SK-N-SH treated with all-trans-retinoic acid at 6 μM for 48 hours (cell line): ENCODE measurements at regions not wholly inside any gene's neighbourhood (a gene's known extent, or its start where the extent isn't known, plus 50 kb on each side); places are given as distances from the start of the nearest gene placed in this dataset.

Source experiments
- ATAC-seq: fragments of 200-7000 bp; cut with Tn5 transposase; 3 replicates; pipeline ENCODE4 v1.9.1; 2020; ENCODE audit warnings: mild to moderate bottlenecking, moderate library complexity
- ARNTL ChIP-seq: fragments of 450-650 bp; formaldehyde crosslinking; IDR thresholded peaks from 2 replicates; pipeline ENCODE4 v1.5.0; 2020; ENCODE audit warnings: low read depth, mild to moderate bottlenecking, moderate library complexity, borderline replicate concordance
- BACH2 ChIP-seq: fragments of 250-450 bp; sonication (Bioruptor Pico); IDR thresholded peaks from 2 replicates; pipeline ENCODE4 v1.9.0; 2021; ENCODE audit warnings: mild to moderate bottlenecking, borderline replicate concordance
- CREB5 ChIP-seq: fragments of 250-450 bp; sonication (Bioruptor Pico); IDR thresholded peaks from 2 replicates; pipeline ENCODE4 v1.5.1; 2020; ENCODE audit warnings: low read depth, mild to moderate bottlenecking, moderate library complexity
- CSDC2 ChIP-seq: fragments of 250-450 bp; sonication (Bioruptor Pico); IDR thresholded peaks from 2 replicates; pipeline ENCODE4 v1.5.0; 2020; ENCODE audit warnings: mild to moderate bottlenecking, moderate library complexity
- CSRNP3 ChIP-seq: fragments of 250-450 bp; sonication (Bioruptor Pico); IDR thresholded peaks from 2 replicates; pipeline ENCODE4 v1.5.1; 2021; ENCODE audit warnings: mild to moderate bottlenecking, moderate library complexity
- GLIS3 ChIP-seq: fragments of 250-450 bp; sonication (Bioruptor Pico); IDR thresholded peaks from 2 replicates; pipeline ENCODE4 v1.5.0; 2020; ENCODE audit warnings: mild to moderate bottlenecking, moderate library complexity
- ISL1 ChIP-seq: fragments of 250-450 bp; sonication (Bioruptor Pico); IDR thresholded peaks from 2 replicates; pipeline ENCODE4 v2.1.2; 2022; ENCODE audit warnings: mild to moderate bottlenecking, moderate library complexity
- OSR1 ChIP-seq: fragments of 250-450 bp; sonication (Bioruptor Pico); IDR thresholded peaks from 2 replicates; pipeline ENCODE4 v1.8.0; 2022; ENCODE audit warnings: moderate library complexity, mild to moderate bottlenecking, inconsistent platforms
- PATZ1 ChIP-seq: fragments of 250-450 bp; sonication (Bioruptor Pico); IDR thresholded peaks from 2 replicates; pipeline ENCODE4 v1.8.0; 2020; ENCODE audit warnings: mild to moderate bottlenecking, moderate library complexity, borderline replicate concordance
- PPARA ChIP-seq: fragments of 250-450 bp; sonication (Bioruptor Pico); IDR thresholded peaks from 2 replicates; pipeline ENCODE4 v1.5.0; 2020; ENCODE audit warnings: mild to moderate bottlenecking, borderline replicate concordance
- RARB ChIP-seq: fragments of 250-450 bp; sonication (Bioruptor Pico); IDR thresholded peaks from 2 replicates; pipeline ENCODE4 v1.8.0; 2021; ENCODE audit warnings: mild to moderate bottlenecking, moderate library complexity
- SNAI2 ChIP-seq: fragments of 250-450 bp; sonication (Bioruptor Pico); IDR thresholded peaks from 2 replicates; pipeline ENCODE4 v1.5.0; 2020; ENCODE audit warnings: mild to moderate bottlenecking, moderate library complexity
- TCF4 ChIP-seq: fragments of 250-450 bp; sonication (Bioruptor Pico); IDR thresholded peaks from 2 replicates; pipeline ENCODE4 v1.8.0; 2021; ENCODE audit warnings: mild to moderate bottlenecking, moderate library complexity, borderline replicate concordance
- TOX ChIP-seq: fragments of 250-450 bp; sonication (Bioruptor Pico); IDR thresholded peaks from 2 replicates; pipeline ENCODE4 v1.8.0; 2021; ENCODE audit warnings: mild to moderate bottlenecking, moderate library complexity, borderline replicate concordance
- ZC3H10 ChIP-seq: fragments of 250-450 bp; sonication (Bioruptor Pico); IDR thresholded peaks from 2 replicates; pipeline ENCODE4 v1.5.1; 2021; ENCODE audit warnings: mild to moderate bottlenecking, moderate library complexity
- ZFP3 ChIP-seq: fragments of 250-450 bp; sonication (Bioruptor Pico); IDR thresholded peaks from 2 replicates; pipeline ENCODE4 v1.5.0; 2020; ENCODE audit warnings: mild to moderate bottlenecking, moderate library complexity
- ZFP30 ChIP-seq: fragments of 450-650 bp; formaldehyde crosslinking; IDR thresholded peaks from 2 replicates; pipeline ENCODE4 v1.5.0; 2022; ENCODE audit warnings: mild to moderate bottlenecking, moderate library complexity
- ZNF565 ChIP-seq: fragments of 450-650 bp; formaldehyde crosslinking; conservative IDR thresholded peaks from 2 replicates; pipeline ENCODE4 v1.5.0; 2020; ENCODE audit warnings: low read depth, mild to moderate bottlenecking, moderate library complexity
- ZNF70 ChIP-seq: fragments of 450-650 bp; formaldehyde crosslinking; IDR thresholded peaks from 2 replicates; pipeline ENCODE4 v1.5.0; 2020; ENCODE audit warnings: mild to moderate bottlenecking, moderate library complexity
- ZNF8 ChIP-seq: fragments of 450-650 bp; formaldehyde crosslinking; IDR thresholded peaks from 2 replicates; pipeline ENCODE4 v1.5.0; 2020; ENCODE audit warnings: mild to moderate bottlenecking, moderate library complexity
- TF ChIP-seq, protein P1 (sequence below): fragments of 250-450 bp; sonication (Bioruptor Pico); IDR thresholded peaks from 2 replicates; pipeline ENCODE4 v1.8.0; 2021; ENCODE audit warnings: low read depth, mild to moderate bottlenecking, moderate library complexity, borderline replicate concordance
- TF ChIP-seq, protein P2 (sequence below): fragments of 250-450 bp; sonication (Bioruptor Pico); IDR thresholded peaks from 2 replicates; pipeline ENCODE4 v1.5.0; 2020; ENCODE audit warnings: mild to moderate bottlenecking, moderate library complexity

GRCh38 chr1:177351361-177352108 is 180.8 kb downstream of the BRINP2 start:
- no peak for TF ChIP-seq GLIS3
- TF ChIP-seq TCF4, result no peak
- ATAC-seq, result no peak

GRCh38 chr1:177346790-177347359 is 176.1 kb downstream of the BRINP2 start:
- TF ChIP-seq BACH2 (CRISPR knock-in tag) (no peak), ARNTL (no peak), OSR1 (CRISPR knock-in tag) (no peak), ZC3H10 (no peak), ZFP3 (CRISPR knock-in tag) (no peak), PPARA (CRISPR knock-in tag) (no peak), CSDC2 (CRISPR knock-in tag) (no peak), ZNF8 (no peak), TOX (CRISPR knock-in tag) (no peak), GLIS3 (no peak), CREB5 (no peak), SNAI2 (no peak), ZFP30 (CRISPR knock-in tag) (no peak), RARB (CRISPR knock-in tag) (no peak)
- TF ChIP-seq, protein P1, sequence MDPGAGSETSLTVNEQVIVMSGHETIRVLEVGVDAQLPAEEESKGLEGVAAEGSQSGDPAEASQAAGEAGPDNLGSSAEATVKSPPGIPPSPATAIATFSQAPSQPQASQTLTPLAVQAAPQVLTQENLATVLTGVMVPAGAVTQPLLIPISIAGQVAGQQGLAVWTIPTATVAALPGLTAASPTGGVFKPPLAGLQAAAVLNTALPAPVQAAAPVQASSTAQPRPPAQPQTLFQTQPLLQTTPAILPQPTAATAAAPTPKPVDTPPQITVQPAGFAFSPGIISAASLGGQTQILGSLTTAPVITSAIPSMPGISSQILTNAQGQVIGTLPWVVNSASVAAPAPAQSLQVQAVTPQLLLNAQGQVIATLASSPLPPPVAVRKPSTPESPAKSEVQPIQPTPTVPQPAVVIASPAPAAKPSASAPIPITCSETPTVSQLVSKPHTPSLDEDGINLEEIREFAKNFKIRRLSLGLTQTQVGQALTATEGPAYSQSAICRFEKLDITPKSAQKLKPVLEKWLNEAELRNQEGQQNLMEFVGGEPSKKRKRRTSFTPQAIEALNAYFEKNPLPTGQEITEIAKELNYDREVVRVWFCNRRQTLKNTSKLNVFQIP (CRISPR knock-in tag), result no peak
- TF ChIP-seq, protein P2, sequence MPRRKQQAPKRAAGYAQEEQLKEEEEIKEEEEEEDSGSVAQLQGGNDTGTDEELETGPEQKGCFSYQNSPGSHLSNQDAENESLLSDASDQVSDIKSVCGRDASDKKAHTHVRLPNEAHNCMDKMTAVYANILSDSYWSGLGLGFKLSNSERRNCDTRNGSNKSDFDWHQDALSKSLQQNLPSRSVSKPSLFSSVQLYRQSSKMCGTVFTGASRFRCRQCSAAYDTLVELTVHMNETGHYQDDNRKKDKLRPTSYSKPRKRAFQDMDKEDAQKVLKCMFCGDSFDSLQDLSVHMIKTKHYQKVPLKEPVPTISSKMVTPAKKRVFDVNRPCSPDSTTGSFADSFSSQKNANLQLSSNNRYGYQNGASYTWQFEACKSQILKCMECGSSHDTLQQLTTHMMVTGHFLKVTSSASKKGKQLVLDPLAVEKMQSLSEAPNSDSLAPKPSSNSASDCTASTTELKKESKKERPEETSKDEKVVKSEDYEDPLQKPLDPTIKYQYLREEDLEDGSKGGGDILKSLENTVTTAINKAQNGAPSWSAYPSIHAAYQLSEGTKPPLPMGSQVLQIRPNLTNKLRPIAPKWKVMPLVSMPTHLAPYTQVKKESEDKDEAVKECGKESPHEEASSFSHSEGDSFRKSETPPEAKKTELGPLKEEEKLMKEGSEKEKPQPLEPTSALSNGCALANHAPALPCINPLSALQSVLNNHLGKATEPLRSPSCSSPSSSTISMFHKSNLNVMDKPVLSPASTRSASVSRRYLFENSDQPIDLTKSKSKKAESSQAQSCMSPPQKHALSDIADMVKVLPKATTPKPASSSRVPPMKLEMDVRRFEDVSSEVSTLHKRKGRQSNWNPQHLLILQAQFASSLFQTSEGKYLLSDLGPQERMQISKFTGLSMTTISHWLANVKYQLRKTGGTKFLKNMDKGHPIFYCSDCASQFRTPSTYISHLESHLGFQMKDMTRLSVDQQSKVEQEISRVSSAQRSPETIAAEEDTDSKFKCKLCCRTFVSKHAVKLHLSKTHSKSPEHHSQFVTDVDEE, result no peak
- ATAC-seq, result no peak

GRCh38 chr1:177343445-177343844 is 172.7 kb downstream of the BRINP2 start:
- no peak for ATAC-seq
- TF ChIP-seq ZNF565 (CRISPR knock-in tag), result no peak
- TF ChIP-seq SNAI2, result no peak
- TF ChIP-seq ZC3H10, result no peak
- TF ChIP-seq BACH2 (CRISPR knock-in tag), result no peak
- TF ChIP-seq, protein P2, result no peak
- no peak for TF ChIP-seq ZNF8
- no peak for TF ChIP-seq TCF4
- TF ChIP-seq OSR1 (CRISPR knock-in tag), result no peak
- TF ChIP-seq ZFP30 (CRISPR knock-in tag), result no peak
- TF ChIP-seq CSRNP3, result no peak
- TF ChIP-seq TOX (CRISPR knock-in tag), result no peak
- no peak for TF ChIP-seq ZFP3 (CRISPR knock-in tag)
- no peak for TF ChIP-seq ZNF70 (CRISPR knock-in tag)
- TF ChIP-seq PATZ1 (CRISPR knock-in tag), result no peak
- TF ChIP-seq GLIS3, result no peak
- TF ChIP-seq ARNTL, result no peak
- TF ChIP-seq ISL1 (CRISPR knock-in tag), result no peak
- TF ChIP-seq, protein P1 (CRISPR knock-in tag), result no peak
- no peak for TF ChIP-seq RARB (CRISPR knock-in tag)
